ENCODE measurements at regions not wholly inside any gene's neighbourhood (a gene's known extent, or its start where the extent isn't known, plus 50 kb on each side); places are given as distances from the start of the nearest gene placed in this dataset.

GRCh38 chr6:113495521-113495920 lies 361.6 kb upstream of the MARCKS start:
- H3K4me3 ChIP-seq: no peak overlapping the region
- H3K4me1 ChIP-seq (ENCODE audit: low read depth): no peaks in the 10 kb centered on the region
- no peaks in the 10 kb centered on the region for H3K36me3 ChIP-seq
- H3K27me3 ChIP-seq: peaks cover 42% of the 10 kb centered on the region
- H3K27ac ChIP-seq: no peak overlapping the region
- no peak for TF ChIP-seq CTCF (IDR thresholded peaks at IDR 0.05; ENCODE audit: low read depth, low read length)
- DNase-seq (ENCODE audit: low read depth in 1 of 2, low spot score in 1 of 2): peak in 1 of 2 donors; percentile 58
- H3K9me3 ChIP-seq (ENCODE audit: low read depth): no peaks in the 10 kb centered on the region

GRCh38 chr6:113496166-113496565 lies 361.0 kb upstream of the MARCKS start:
- H3K27me3 ChIP-seq: peaks cover 44% of the 10 kb centered on the region
- H3K4me1 ChIP-seq (ENCODE audit: low read depth): no peaks in the 10 kb centered on the region
- TF ChIP-seq CTCF (IDR thresholded peaks at IDR 0.05; ENCODE audit: low read depth, low read length): no peak
- no peak overlapping the region for H3K4me3 ChIP-seq
- peak in 1 of 2 donors; percentile 71 for DNase-seq (ENCODE audit: low read depth in 1 of 2, low spot score in 1 of 2)
- no peaks in the 10 kb centered on the region for H3K36me3 ChIP-seq
- no peaks in the 10 kb centered on the region for H3K9me3 ChIP-seq (ENCODE audit: low read depth)
- no peak overlapping the region for H3K27ac ChIP-seq

GRCh38 chr6:113500221-113500620 lies 356.9 kb upstream of the MARCKS start:
- TF ChIP-seq CTCF (IDR thresholded peaks at IDR 0.05; ENCODE audit: low read depth, low read length): no peak
- no peak overlapping the region for H3K4me3 ChIP-seq
- H3K9me3 ChIP-seq (ENCODE audit: low read depth): no peaks in the 10 kb centered on the region
- peak in 1 of 2 donors; percentile 27 for DNase-seq (ENCODE audit: low read depth in 1 of 2, low spot score in 1 of 2)
- H3K27me3 ChIP-seq: peaks cover 28% of the 10 kb centered on the region
- H3K27ac ChIP-seq: no peak overlapping the region
- H3K4me1 ChIP-seq (ENCODE audit: low read depth): no peaks in the 10 kb centered on the region
- H3K36me3 ChIP-seq: no peaks in the 10 kb centered on the region

- H3K4me1 ChIP-seq (ENCODE audit: low read depth): no peaks in the 10 kb centered on the region
- DNase-seq (ENCODE audit: low read depth in 1 of 2, low spot score in 1 of 2): no peak
- TF ChIP-seq CTCF (IDR thresholded peaks at IDR 0.05; ENCODE audit: low read depth, low read length): no peak
These were observed 352.0 kb upstream of the MARCKS start for GRCh38 chr6:113505084-113505699.

GRCh38 chr6:113508249-113508648 lies 348.9 kb upstream of the MARCKS start:
- Histone ChIP-seq H3K4me1 (ENCODE audit: low read depth) (no peaks in the 10 kb centered on the region), H3K9me3 (ENCODE audit: low read depth) (no peaks in the 10 kb centered on the region), H3K36me3 (no peaks in the 10 kb centered on the region), H3K27me3 (peaks cover 9% of the 10 kb centered on the region), H3K4me3 (no peak overlapping the region), H3K27ac (no peak overlapping the region)
- no peak for DNase-seq (ENCODE audit: low read depth in 1 of 2, low spot score in 1 of 2)
- TF ChIP-seq CTCF (IDR thresholded peaks at IDR 0.05; ENCODE audit: low read depth, low read length): no peak

More at GRCh38 chr6:113505084-113505699, 352.0 kb upstream of the MARCKS start:
- no peak overlapping the region for H3K27ac ChIP-seq
- H3K36me3 ChIP-seq: no peaks in the 10 kb centered on the region
- no peaks in the 10 kb centered on the region for H3K9me3 ChIP-seq (ENCODE audit: low read depth)
- H3K27me3 ChIP-seq: peaks cover 10% of the 10 kb centered on the region
- no peak overlapping the region for H3K4me3 ChIP-seq
